Daoy (cell line): ENCODE measurements at regions not wholly inside any gene's neighbourhood (a gene's known extent, or its start where the extent isn't known, plus 50 kb on each side); places are given as distances from the start of the nearest gene placed in this dataset.
A peak's percentile ranks its signal among the peaks of the same experiment; 100 is the strongest.
"Not testable (repeated sequence)": the region's sequence is repeated elsewhere in the genome, so short reads cannot be mapped to it uniquely, and the experiment has no call there.

Experiments used
- DNase-seq: peaks from one replicate; pipeline ENCODE4 v3.0.0-alpha.2; 2015; ENCODE audit warnings: low read depth

GRCh38 chr4:131635191-131635590 is 1513.9 kb upstream of the PCDH10 start:
- DNase-seq = no peak

GRCh38 chr4:131638781-131639180 is 1510.3 kb upstream of the PCDH10 start:
- no peak for DNase-seq

GRCh38 chr4:131644619-131645018 is 1504.5 kb upstream of the PCDH10 start:
- peak; percentile 10 for DNase-seq

GRCh38 chr4:131649227-131649626 is 1499.9 kb upstream of the PCDH10 start:
- no peak for DNase-seq

GRCh38 chr4:131650951-131651350 is 1498.1 kb upstream of the PCDH10 start:
- no peak for DNase-seq

GRCh38 chr4:131683314-131683713 is 1465.8 kb upstream of the PCDH10 start:
- not testable (repeated sequence) for DNase-seq

- DNase-seq = no peak
These were observed 1427.2 kb upstream of the PCDH10 start for GRCh38 chr4:131721883-131722282.

- DNase-seq = not testable (repeated sequence)
These were observed 1426.0 kb upstream of the PCDH10 start for GRCh38 chr4:131723069-131723468.

GRCh38 chr4:131724847-131725246 is 1424.2 kb upstream of the PCDH10 start:
- peak; percentile 36 for DNase-seq

GRCh38 chr4:131725521-131725920 is 1423.6 kb upstream of the PCDH10 start:
- DNase-seq = not testable (repeated sequence)

GRCh38 chr4:131726940-131727339 is 1422.2 kb upstream of the PCDH10 start:
- DNase-seq = not testable (repeated sequence)

- not testable (repeated sequence) for DNase-seq
These were observed 1421.7 kb upstream of the PCDH10 start for GRCh38 chr4:131727418-131727817.

- not testable (repeated sequence) for DNase-seq
These were observed 1419.9 kb upstream of the PCDH10 start for GRCh38 chr4:131729205-131729604.

GRCh38 chr4:131729716-131730398 is 1419.2 kb upstream of the PCDH10 start:
- DNase-seq = not testable (repeated sequence)

GRCh38 chr4:131730574-131730973 is 1418.5 kb upstream of the PCDH10 start:
- not testable (repeated sequence) for DNase-seq

- not testable (repeated sequence) for DNase-seq
These were observed 1417.0 kb upstream of the PCDH10 start for GRCh38 chr4:131732034-131732630.

GRCh38 chr4:131734321-131734720 is 1414.8 kb upstream of the PCDH10 start:
- DNase-seq = not testable (repeated sequence)

- DNase-seq = not testable (repeated sequence)
These were observed 1414.2 kb upstream of the PCDH10 start for GRCh38 chr4:131734851-131735385.

GRCh38 chr4:131738991-131739390 is 1410.1 kb upstream of the PCDH10 start:
- DNase-seq = not testable (repeated sequence)

- not testable (repeated sequence) for DNase-seq
These were observed 1407.3 kb upstream of the PCDH10 start for GRCh38 chr4:131741836-131742235.

GRCh38 chr4:131742536-131743205 is 1406.4 kb upstream of the PCDH10 start:
- DNase-seq = peak; percentile 2

- not testable (repeated sequence) for DNase-seq
These were observed 1405.7 kb upstream of the PCDH10 start for GRCh38 chr4:131743348-131743747.
